ENCODE measurements at regions not wholly inside any gene's neighbourhood (a gene's known extent, or its start where the extent isn't known, plus 50 kb on each side); places are given as distances from the start of the nearest gene placed in this dataset.

- H3K9me3 Mint-ChIP-seq (ENCODE audit: insufficient read depth) = no peaks in the 10 kb centered on the region
- H3K4me3 Mint-ChIP-seq = no peak overlapping the region
- H3K27me3 Mint-ChIP-seq (ENCODE audit: low read depth) = peaks cover 13% of the 10 kb centered on the region
- no peaks in the 10 kb centered on the region for H3K36me3 Mint-ChIP-seq (ENCODE audit: low read depth)
- H3K27ac Mint-ChIP-seq = no peak overlapping the region
- ChIA-PET CTCF (no interaction called here), POLR2A (no interaction called here)
- H3K4me1 Mint-ChIP-seq (ENCODE audit: low read depth) = no peaks in the 10 kb centered on the region
- ATAC-seq (no peak), DNase-seq (no peak)
Measured at GRCh38 chr6:12415980-12416598, 125.9 kb downstream of the EDN1 start.

GRCh38 chr6:12417191-12417590, 127.0 kb downstream of the EDN1 start:
- no peak overlapping the region for H3K4me3 Mint-ChIP-seq
- H3K9me3 Mint-ChIP-seq (ENCODE audit: insufficient read depth) = no peaks in the 10 kb centered on the region
- H3K27ac Mint-ChIP-seq = no peak overlapping the region
- CTCF ChIA-PET = no interaction called here
- DNase-seq (no peak), ATAC-seq (no peak)
- H3K27me3 Mint-ChIP-seq (ENCODE audit: low read depth) = peaks cover 7% of the 10 kb centered on the region
- H3K4me1 Mint-ChIP-seq (ENCODE audit: low read depth) = no peaks in the 10 kb centered on the region
- H3K36me3 Mint-ChIP-seq (ENCODE audit: low read depth) = no peaks in the 10 kb centered on the region
- POLR2A ChIA-PET = no interaction called here

GRCh38 chr6:12418946-12419345, 128.8 kb downstream of the EDN1 start:
- no peak for DNase-seq
- Mint-ChIP-seq H3K27ac (no peak overlapping the region), H3K36me3 (ENCODE audit: low read depth) (no peaks in the 10 kb centered on the region), H3K27me3 (ENCODE audit: low read depth) (peaks cover 7% of the 10 kb centered on the region), H3K9me3 (ENCODE audit: insufficient read depth) (no peaks in the 10 kb centered on the region), H3K4me1 (ENCODE audit: low read depth) (no peaks in the 10 kb centered on the region), H3K4me3 (no peak overlapping the region)
- ATAC-seq = no peak
- ChIA-PET CTCF (no interaction called here), POLR2A (no interaction called here)

GRCh38 chr6:12419631-12420272, 129.6 kb downstream of the EDN1 start:
- peaks cover 7% of the 10 kb centered on the region for H3K27me3 Mint-ChIP-seq (ENCODE audit: low read depth)
- ATAC-seq (no peak), DNase-seq (no peak)
- H3K4me3 Mint-ChIP-seq = no peak overlapping the region
- H3K36me3 Mint-ChIP-seq (ENCODE audit: low read depth) = no peaks in the 10 kb centered on the region
- H3K27ac Mint-ChIP-seq = no peak overlapping the region
- H3K9me3 Mint-ChIP-seq (ENCODE audit: insufficient read depth) = no peaks in the 10 kb centered on the region
- POLR2A ChIA-PET = no interaction called here
- CTCF ChIA-PET = no interaction called here
- no peaks in the 10 kb centered on the region for H3K4me1 Mint-ChIP-seq (ENCODE audit: low read depth)

- peaks cover 4% of the 10 kb centered on the region for H3K27me3 Mint-ChIP-seq (ENCODE audit: low read depth)
- ChIA-PET POLR2A (no interaction called here), CTCF (no interaction called here)
- DNase-seq (no peak), ATAC-seq (no peak)
- H3K27ac Mint-ChIP-seq = no peak overlapping the region
- no peaks in the 10 kb centered on the region for H3K9me3 Mint-ChIP-seq (ENCODE audit: insufficient read depth)
- H3K4me3 Mint-ChIP-seq = no peak overlapping the region
- no peaks in the 10 kb centered on the region for H3K4me1 Mint-ChIP-seq (ENCODE audit: low read depth)
- H3K36me3 Mint-ChIP-seq (ENCODE audit: low read depth) = no peaks in the 10 kb centered on the region
Measured at GRCh38 chr6:12420626-12421025, 130.5 kb downstream of the EDN1 start.

- ChIA-PET CTCF (no interaction called here), POLR2A (no interaction called here)
- peaks cover 2% of the 10 kb centered on the region for H3K27me3 Mint-ChIP-seq (ENCODE audit: low read depth)
- no peak overlapping the region for H3K27ac Mint-ChIP-seq
- no peaks in the 10 kb centered on the region for H3K4me1 Mint-ChIP-seq (ENCODE audit: low read depth)
- DNase-seq = no peak
- no peaks in the 10 kb centered on the region for H3K36me3 Mint-ChIP-seq (ENCODE audit: low read depth)
- ATAC-seq = no peak
- H3K4me3 Mint-ChIP-seq = no peak overlapping the region
- no peaks in the 10 kb centered on the region for H3K9me3 Mint-ChIP-seq (ENCODE audit: insufficient read depth)
Measured at GRCh38 chr6:12421596-12421995, 131.4 kb downstream of the EDN1 start.

GRCh38 chr6:12422848-12423247, 132.7 kb downstream of the EDN1 start:
- Mint-ChIP-seq H3K27ac (no peak overlapping the region), H3K4me3 (no peak overlapping the region), H3K4me1 (ENCODE audit: low read depth) (no peaks in the 10 kb centered on the region), H3K9me3 (ENCODE audit: insufficient read depth) (no peaks in the 10 kb centered on the region), H3K27me3 (ENCODE audit: low read depth) (peaks cover 2% of the 10 kb centered on the region), H3K36me3 (ENCODE audit: low read depth) (no peaks in the 10 kb centered on the region)
- ChIA-PET POLR2A (no interaction called here), CTCF (no interaction called here)
- DNase-seq (no peak), ATAC-seq (no peak)

GRCh38 chr6:12423832-12424231, 133.7 kb downstream of the EDN1 start:
- Mint-ChIP-seq H3K9me3 (ENCODE audit: insufficient read depth) (no peaks in the 10 kb centered on the region), H3K27me3 (ENCODE audit: low read depth) (peaks cover 2% of the 10 kb centered on the region), H3K4me3 (no peak overlapping the region), H3K27ac (no peak overlapping the region), H3K4me1 (ENCODE audit: low read depth) (no peaks in the 10 kb centered on the region), H3K36me3 (ENCODE audit: low read depth) (no peaks in the 10 kb centered on the region)
- DNase-seq (no peak), ATAC-seq (no peak)
- ChIA-PET CTCF (no interaction called here), POLR2A (no interaction called here)

- Mint-ChIP-seq H3K27ac (no peak overlapping the region), H3K27me3 (ENCODE audit: low read depth) (no peaks in the 10 kb centered on the region), H3K36me3 (ENCODE audit: low read depth) (no peaks in the 10 kb centered on the region), H3K4me3 (no peak overlapping the region), H3K4me1 (ENCODE audit: low read depth) (no peaks in the 10 kb centered on the region), H3K9me3 (ENCODE audit: insufficient read depth) (no peaks in the 10 kb centered on the region)
- ChIA-PET POLR2A (no interaction called here), CTCF (no interaction called here)
- no peak for ATAC-seq
- no peak for DNase-seq
Measured at GRCh38 chr6:12426121-12426520, 136.0 kb downstream of the EDN1 start.

- CTCF ChIA-PET = no interaction called here
- Mint-ChIP-seq H3K4me3 (no peak overlapping the region), H3K27ac (no peak overlapping the region), H3K4me1 (ENCODE audit: low read depth) (peaks cover 4% of the 10 kb centered on the region), H3K9me3 (ENCODE audit: insufficient read depth) (peaks cover 2% of the 10 kb centered on the region), H3K36me3 (ENCODE audit: low read depth) (no peaks in the 10 kb centered on the region), H3K27me3 (ENCODE audit: low read depth) (no peaks in the 10 kb centered on the region)
- ATAC-seq (no peak), DNase-seq (no peak)
- POLR2A ChIA-PET = no interaction called here
Measured at GRCh38 chr6:12431023-12431422, 140.9 kb downstream of the EDN1 start.

GRCh38 chr6:12436224-12436623, 146.1 kb downstream of the EDN1 start:
- peaks cover 9% of the 10 kb centered on the region for H3K4me1 Mint-ChIP-seq (ENCODE audit: low read depth)
- CTCF ChIA-PET = no interaction called here
- H3K9me3 Mint-ChIP-seq (ENCODE audit: insufficient read depth) = peaks cover 4% of the 10 kb centered on the region
- no peak for DNase-seq
- H3K27ac Mint-ChIP-seq = no peak overlapping the region
- POLR2A ChIA-PET = no interaction called here
- H3K36me3 Mint-ChIP-seq (ENCODE audit: low read depth) = no peaks in the 10 kb centered on the region
- no peak overlapping the region for H3K4me3 Mint-ChIP-seq
- no peak for ATAC-seq
- peaks cover 2% of the 10 kb centered on the region for H3K27me3 Mint-ChIP-seq (ENCODE audit: low read depth)

- peaks cover 9% of the 10 kb centered on the region for H3K4me1 Mint-ChIP-seq (ENCODE audit: low read depth)
- ATAC-seq = no peak
- CTCF ChIA-PET = no interaction called here
Measured at GRCh38 chr6:12436683-12437082, 146.5 kb downstream of the EDN1 start.

GRCh38 chr6:12439296-12439695, 149.1 kb downstream of the EDN1 start:
- peaks cover 2% of the 10 kb centered on the region for H3K27me3 Mint-ChIP-seq (ENCODE audit: low read depth)

More at GRCh38 chr6:12436683-12437082, 146.5 kb downstream of the EDN1 start:
- Mint-ChIP-seq H3K4me3 (no peak overlapping the region), H3K9me3 (ENCODE audit: insufficient read depth) (peaks cover 4% of the 10 kb centered on the region), H3K27ac (no peak overlapping the region), H3K27me3 (ENCODE audit: low read depth) (peaks cover 2% of the 10 kb centered on the region), H3K36me3 (ENCODE audit: low read depth) (no peaks in the 10 kb centered on the region)
- no peak for DNase-seq
- POLR2A ChIA-PET = no interaction called here

More at GRCh38 chr6:12439296-12439695, 149.1 kb downstream of the EDN1 start:
- ChIA-PET CTCF (no interaction called here), POLR2A (no interaction called here)
- Mint-ChIP-seq H3K4me1 (ENCODE audit: low read depth) (peaks cover 9% of the 10 kb centered on the region), H3K4me3 (no peak overlapping the region), H3K9me3 (ENCODE audit: insufficient read depth) (peaks cover 4% of the 10 kb centered on the region), H3K36me3 (ENCODE audit: low read depth) (no peaks in the 10 kb centered on the region), H3K27ac (no peak overlapping the region)
- no peak for ATAC-seq
- DNase-seq = no peak
